Upper lobe of left lung (tissue), 4 donors: ENCODE measurements at regions not wholly inside any gene's neighbourhood (a gene's known extent, or its start where the extent isn't known, plus 50 kb on each side); places are given as distances from the start of the nearest gene placed in this dataset.

Experiments
- POLR2A ChIP-seq, 4 donors: fragments of 450-650 bp; IDR thresholded peaks; one replicate each; pipeline ENCODE4 v1.5.1; 2016 to 2017; ENCODE audit warnings: antibody characterized with exemption in 4 of 4, mild to moderate bottlenecking in 2 of 4
- POLR2AphosphoS5 ChIP-seq, 2 donors: sonication (generic); formaldehyde crosslinking; IDR thresholded peaks; one replicate each; pipeline ENCODE4 v1.5.1; 2017; ENCODE audit warnings: antibody characterized with exemption in 2 of 2
- TF ChIP-seq, protein P1 (sequence below), 6 experiments: fragments of 450-650 bp in 4 of 6; fragments of 200-600 bp in 2 of 6; sonication (generic) in 2 of 6; IDR thresholded peaks; one replicate each; pipeline ENCODE4 v1.5.1; 2016 to 2019; ENCODE audit warnings: antibody characterized with exemption in 6 of 6

DNA sequence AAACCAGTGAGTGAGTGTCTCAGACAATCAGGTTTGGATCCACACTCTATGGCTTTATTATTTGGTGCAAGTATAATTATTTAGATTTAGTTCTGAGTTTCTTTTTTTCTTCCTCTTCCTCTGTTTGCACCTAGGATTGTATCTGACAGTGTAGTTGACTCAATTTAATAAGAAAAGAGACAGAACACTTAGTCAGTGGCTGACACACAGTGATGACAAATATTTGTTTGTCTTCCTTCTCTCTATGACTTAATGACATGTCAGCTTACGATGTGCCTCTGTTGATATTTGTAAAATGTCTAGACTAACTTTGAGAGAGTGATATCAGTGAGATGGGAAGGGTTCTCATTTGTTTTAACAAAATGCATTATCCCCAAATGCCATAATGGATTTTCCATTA lies 129.5 kb upstream of the SLC10A2 start:
- TF ChIP-seq, protein P1, sequence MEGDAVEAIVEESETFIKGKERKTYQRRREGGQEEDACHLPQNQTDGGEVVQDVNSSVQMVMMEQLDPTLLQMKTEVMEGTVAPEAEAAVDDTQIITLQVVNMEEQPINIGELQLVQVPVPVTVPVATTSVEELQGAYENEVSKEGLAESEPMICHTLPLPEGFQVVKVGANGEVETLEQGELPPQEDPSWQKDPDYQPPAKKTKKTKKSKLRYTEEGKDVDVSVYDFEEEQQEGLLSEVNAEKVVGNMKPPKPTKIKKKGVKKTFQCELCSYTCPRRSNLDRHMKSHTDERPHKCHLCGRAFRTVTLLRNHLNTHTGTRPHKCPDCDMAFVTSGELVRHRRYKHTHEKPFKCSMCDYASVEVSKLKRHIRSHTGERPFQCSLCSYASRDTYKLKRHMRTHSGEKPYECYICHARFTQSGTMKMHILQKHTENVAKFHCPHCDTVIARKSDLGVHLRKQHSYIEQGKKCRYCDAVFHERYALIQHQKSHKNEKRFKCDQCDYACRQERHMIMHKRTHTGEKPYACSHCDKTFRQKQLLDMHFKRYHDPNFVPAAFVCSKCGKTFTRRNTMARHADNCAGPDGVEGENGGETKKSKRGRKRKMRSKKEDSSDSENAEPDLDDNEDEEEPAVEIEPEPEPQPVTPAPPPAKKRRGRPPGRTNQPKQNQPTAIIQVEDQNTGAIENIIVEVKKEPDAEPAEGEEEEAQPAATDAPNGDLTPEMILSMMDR (IDR thresholded peaks at IDR 0.05) = no peak
- TF ChIP-seq POLR2A (IDR thresholded peaks at IDR 0.05) (no peak), POLR2AphosphoS5 (IDR thresholded peaks at IDR 0.05) (no peak)
